Medulla oblongata (tissue), 1 donor: ENCODE measurements at regions not wholly inside any gene's neighbourhood (a gene's known extent, or its start where the extent isn't known, plus 50 kb on each side); places are given as distances from the start of the nearest gene placed in this dataset.
"Not testable (repeated sequence)": the region's sequence is repeated elsewhere in the genome, so short reads cannot be mapped to it uniquely, and the experiment has no call there.

Source experiments
- DNase-seq: peaks from one replicate; pipeline ENCODE4 v3.0.0-alpha.2; 2015; ENCODE audit errors: extremely low spot score

DNA sequence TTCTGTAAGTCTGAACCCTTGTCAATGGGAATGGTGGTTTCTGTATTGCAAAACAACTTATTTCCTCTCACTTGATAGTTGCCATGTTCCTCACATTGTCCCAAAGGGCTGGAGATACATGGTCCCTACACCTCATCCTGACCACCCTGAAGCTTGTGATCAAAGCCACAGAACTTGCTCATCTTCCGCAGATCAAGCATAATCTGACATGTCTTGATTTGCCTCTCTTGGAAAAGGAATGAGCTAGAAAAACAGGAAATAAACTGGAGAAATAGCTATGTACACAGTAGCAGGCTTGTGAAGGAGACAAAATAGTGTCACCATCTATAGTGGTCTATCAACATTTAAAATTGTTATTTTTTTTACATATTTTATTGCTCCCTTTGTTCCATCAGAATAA is 871.9 kb upstream of the C9orf72 start:
- DNase-seq, result no peak

DNA sequence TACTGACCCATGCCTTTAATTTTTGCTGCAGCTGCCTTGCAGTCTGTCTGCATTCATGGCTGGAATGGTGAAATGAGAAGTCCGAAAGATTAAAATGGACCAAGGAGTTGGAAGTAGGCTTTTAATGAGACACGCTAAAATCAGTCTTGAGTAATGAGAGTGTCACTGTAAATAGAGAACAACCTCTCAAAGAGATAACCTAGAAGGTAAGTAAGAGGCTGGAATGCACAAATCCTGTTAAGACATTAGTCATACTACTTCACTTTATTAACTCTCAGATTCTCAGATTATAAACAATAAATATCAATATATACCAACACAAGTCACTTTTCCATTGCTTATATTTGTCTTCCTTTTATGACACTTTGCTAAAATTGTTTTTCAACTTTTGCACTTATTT is 880.6 kb upstream of the C9orf72 start:
- no peak for DNase-seq

DNA sequence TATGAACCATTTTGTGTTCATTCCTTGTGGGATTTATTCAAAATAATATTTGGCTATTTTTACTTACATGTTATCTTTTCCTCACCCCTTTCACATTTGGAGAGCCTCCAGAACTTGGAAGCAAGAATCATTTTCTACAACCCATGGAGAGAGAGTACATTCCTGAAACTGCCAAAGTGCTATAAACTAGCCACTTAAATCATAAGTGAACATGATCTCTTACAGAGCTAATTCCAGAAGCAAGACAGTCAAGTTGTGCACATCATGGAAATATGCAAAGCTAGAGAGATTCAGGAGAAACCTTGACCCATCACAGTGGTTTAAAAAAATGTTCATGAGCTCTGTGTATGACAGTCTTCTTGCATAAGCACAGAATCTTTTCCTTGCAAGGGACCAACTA is 883.6 kb upstream of the C9orf72 start:
- no peak for DNase-seq

DNA sequence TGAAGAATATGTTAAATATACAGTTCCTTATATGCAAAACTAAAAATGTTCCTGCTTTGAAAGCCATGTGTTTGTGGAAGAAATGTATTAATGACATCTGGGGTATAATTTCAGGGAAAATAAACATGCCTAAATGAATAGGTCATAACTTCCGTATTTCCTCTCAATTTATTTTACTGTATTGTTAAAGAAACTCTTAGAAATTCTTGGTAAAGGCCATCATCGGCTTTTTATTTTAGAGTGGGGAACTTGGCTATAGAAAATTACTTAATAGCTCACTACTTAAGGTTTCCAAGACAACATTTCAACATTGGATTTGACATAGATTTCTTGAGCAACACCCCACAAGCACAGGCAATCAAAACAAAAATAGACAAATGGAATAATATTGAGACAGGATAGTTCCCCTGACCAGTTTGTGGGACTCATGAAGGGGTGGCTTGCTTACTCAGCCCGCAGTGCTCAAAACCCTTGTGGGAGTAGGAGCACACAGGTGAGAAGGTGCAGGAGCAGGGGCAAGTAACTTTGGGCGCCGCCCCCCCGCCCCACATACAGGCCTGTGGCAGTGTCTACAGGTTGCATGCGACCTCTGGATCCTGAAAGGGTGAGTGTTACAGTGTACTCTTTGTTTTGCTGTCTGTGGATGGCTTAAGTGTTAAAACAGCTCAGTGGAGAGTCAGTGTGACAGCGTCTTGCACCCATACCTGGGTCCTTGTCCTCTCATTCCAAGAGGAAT is 891.4 kb upstream of the C9orf72 start:
- DNase-seq, result no peak

DNA sequence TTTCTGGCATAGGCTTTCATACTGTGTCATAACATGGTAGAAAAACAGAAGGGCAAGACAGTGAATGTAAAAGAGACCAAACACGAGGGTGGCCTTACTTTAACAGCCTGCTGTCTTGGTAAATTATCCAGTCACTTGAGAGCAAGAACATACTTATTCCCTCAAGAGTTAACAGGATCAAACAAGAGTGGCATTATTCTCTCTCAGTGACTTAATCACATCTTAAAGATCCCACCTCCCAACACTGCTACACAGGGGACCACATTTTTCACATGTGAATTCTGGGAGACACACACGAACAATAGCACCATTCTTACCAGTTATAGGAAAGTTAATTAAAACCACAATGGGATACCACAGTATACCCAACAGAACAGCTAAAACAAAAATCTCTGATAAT is 898.0 kb upstream of the C9orf72 start:
- no peak for DNase-seq

DNA sequence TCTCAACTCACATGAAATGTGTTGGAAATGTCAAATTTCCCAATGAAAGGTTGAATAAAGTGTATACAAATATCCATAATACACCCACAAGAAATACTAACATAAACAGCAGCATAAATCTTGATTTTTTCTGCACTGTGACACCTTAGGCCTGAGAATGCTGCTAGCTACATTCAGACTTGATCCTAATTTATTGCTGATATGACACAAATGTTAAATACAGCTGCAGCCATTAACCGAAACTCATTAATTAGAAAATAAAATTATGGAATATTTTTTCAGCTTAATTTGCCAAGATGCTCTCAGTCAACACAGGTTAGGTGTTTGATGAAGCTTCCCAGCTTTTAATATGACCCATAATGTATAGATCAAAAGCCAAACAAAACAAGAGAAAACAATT is 914.3 kb upstream of the C9orf72 start:
- DNase-seq, result no peak

DNA sequence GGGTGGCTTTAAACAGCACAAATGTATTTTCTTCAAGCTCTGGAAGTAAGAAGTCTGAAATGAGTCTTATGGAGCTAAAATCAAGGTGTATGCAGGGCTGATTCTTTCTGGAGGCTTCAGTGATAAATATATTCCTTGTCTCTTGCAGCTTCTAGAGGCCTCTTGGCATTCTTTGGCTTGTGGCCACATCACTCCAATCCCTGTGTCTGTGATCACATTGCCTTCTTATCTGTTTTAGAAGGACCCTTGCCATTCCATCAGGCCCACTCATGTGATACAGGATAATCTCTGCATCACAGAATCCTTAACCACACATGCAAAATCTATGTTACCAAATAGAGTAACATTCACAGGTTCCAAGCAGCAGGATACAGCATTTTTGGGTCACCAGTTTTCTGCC is 917.8 kb upstream of the C9orf72 start:
- DNase-seq, result no peak

DNA sequence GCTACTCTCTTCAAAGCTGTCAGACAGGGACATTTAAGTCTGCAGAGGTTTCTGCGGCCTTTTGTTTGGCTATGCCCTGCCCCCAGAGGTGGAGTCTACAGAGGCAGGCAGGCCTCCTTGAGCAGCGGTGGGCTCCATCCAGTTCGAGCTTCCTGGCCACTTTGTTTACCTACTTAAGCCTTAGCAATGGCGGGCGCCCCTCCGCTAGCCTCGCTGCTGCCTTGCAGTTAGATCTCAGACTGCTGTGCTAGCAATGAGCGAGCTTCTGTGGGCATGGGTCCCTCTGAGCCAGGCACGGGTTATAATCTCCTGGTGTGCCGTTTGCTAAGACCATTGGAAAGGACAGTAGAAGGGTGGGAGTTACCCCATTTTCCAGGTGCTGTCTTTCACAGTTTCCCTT is 924.9 kb upstream of the C9orf72 start:
- not testable (repeated sequence) for DNase-seq

DNA sequence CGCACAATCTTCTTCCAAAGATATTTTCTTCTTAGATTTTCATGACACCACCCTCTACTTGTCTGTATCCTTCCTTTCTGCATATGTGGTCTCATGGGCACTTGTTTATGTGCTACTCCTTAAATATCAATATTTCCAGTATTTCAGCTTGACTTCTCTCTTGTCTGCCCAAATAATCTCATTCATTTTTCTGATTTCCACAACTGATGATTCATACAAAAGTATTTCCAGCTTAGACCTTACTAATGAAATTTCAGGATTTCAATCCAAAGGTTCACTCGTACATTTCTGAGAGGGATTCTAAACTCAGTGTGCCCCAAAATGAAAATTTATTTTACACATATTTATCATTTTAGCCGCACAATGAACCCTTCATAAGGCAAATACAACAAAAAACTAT is 928.9 kb upstream of the C9orf72 start:
- no peak for DNase-seq

DNA sequence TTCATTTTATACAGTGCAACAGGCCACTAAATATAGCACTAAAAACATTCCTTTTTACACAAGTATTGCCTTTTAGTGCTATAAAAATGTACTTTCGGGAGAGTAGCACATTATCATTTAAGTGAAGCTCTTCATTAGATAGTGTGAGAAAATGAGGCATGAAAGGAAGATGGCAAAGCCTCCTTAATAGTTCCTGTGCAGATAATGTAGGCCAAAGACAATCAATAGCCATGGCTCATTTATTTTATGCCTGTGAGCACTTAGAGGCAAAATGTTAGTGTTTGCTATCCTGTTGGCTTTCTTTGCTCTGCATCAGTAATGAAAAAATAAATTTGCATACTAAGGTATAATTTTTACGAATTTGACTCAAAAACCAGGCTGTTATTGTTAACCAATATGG is 929.5 kb upstream of the C9orf72 start:
- DNase-seq, result no peak

DNA sequence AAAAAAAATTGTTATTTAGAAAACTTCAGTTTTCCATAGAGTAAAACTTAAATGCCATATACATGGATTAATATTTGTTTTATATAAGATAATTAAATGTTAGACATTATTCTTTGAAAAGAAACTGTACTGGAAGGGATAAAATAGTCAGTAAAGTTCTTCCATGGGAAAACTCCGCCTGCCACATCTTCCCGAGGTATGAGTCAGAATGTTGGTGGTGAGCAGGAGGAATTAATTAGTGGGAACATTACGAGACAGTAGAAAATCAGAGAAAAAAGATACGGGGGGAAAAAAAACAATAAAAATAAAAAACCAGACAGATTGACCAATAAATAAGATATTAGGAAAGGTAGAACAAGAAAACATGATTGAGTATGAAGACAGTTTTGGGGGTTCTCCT is 930.3 kb upstream of the C9orf72 start:
- no peak for DNase-seq

DNA sequence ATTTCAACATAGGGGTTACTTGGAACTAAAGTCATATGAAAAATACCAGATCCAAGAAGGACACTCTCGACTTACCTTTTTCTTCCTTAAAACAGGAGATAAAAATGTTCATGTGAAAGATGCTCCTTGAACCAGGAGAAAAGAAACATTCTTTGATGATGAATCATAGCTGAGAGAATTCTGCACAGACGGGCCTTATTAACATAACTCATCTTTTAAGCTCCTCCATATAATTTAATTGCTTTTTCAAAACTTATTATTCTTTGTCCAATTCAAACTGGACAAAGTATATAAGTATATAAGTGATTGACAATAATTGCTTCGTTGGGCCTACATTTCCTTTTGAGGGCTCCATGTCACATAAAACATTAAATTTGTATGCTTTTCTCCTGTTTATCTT is 945.2 kb upstream of the C9orf72 start:
- DNase-seq, result no peak

DNA sequence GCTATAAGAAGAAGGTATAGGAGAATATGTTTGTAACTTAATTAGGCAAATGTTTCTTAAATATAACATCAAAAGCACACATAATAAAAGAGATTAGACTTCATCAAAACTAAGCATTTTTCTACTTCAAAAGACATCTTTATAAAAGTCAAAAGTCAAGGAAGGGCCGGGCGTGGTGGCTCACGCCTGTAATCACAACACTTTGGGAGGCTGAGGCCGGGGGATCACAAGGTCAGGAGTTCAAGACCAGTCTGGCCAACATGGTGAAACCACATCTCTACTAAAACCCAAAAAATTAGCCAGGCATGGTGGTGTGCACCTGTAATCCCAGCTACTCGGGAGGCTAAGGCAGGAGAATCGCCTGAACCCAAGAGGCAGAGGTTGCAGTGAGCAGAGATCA is 951.0 kb upstream of the C9orf72 start:
- not testable (repeated sequence) for DNase-seq

DNA sequence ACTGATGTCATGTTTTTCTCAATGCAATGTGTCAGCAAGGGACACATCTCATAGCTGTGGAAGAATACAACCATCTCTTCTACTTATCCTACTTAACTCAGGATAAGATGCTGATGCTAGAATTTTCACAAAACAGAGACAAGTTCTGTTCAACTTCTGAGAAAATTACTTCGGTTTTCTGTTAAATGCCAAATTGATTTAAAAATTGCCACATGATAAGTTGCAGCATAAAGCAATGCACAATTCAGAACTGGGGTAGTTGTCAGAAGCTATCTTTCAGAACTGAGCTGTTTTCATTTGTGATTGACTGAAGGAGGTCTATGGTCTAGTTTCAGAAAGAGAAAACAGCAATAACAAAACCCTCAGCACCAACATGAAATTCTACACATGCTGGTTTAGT is 954.8 kb upstream of the C9orf72 start:
- DNase-seq, result no peak

DNA sequence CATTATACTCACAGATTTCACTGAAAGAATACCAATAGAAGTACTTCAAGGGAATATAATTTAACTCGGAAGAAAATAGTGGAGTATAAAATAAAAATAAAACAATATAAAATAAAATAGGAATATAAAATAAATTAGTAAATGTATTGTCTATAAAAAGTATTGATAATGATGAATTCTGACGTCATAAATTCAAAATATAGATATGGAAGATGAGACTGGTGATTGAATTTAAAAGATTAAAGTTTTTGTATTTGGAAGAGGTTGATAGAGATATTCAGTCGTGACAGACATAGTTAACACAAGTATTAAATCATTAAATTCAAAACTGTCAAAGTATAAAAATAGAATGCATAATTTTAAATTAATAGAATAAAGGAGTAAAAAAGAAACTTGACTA is 964.9 kb upstream of the C9orf72 start:
- no peak for DNase-seq

DNA sequence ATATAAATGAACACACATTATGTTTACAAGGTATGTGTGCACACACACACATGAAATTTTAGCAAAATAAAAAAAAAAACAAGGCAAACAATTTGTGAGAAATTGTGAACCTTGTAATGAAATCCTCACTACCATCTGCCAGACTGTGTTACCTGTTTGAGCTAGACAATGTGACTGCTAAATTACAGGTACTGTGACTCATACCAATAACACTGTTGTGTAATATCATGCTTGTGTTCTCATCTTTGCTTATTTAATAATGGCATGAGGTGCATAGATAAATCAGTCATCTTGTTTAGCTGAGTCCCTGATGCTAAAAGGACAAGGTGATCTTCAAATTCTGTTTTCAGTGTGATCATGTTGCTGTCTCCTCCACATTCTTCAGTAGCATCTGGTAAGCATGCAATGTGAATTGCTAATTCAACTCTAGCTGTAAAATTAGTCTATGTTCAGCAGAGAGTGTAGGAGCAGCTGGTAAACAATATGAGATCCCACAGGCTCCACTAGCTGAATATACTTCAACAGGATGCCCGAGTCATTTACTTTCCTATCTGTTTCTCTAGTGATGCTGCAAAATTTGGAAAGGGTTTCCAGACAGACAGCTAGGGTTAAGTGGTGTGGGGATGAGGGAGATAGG is 966.3 kb upstream of the C9orf72 start:
- DNase-seq, result no peak

DNA sequence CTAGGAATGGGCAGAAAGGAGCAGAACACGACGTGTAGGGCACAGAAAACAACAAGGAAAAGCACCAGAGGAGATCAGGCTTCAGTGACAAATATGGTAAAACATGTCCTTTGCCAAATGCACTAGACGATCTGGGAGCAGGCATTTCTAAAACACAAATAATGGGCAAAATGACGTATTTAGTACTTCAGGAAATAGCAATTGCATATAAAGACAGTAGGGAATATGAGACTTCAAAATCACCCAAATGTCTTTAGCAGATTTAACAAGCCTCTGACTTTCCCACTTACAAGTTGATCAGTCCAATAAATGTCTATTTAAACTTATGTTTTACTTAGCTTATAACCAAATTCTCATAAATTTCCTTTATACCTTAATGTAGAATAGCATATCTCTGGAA is 969.6 kb upstream of the C9orf72 start:
- DNase-seq, result no peak

DNA sequence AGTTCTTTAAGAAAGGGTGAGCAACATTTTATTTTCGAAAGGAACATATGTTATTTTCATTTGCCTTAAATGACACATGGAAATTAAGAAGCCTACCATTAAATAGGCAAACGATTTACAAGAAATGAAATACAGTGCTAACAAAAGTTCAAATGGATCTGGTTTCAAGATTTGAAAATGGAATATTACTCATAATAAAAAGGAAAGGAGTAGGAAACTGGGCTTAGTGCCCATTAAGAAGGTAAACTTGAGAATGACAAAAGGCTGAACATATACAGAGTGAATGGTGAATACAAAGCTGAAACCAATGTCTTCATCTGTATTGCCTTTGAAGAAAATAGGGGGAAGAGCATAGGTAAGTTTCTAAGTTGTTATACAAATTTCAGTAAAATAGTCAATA is 974.2 kb upstream of the C9orf72 start:
- no peak for DNase-seq

DNA sequence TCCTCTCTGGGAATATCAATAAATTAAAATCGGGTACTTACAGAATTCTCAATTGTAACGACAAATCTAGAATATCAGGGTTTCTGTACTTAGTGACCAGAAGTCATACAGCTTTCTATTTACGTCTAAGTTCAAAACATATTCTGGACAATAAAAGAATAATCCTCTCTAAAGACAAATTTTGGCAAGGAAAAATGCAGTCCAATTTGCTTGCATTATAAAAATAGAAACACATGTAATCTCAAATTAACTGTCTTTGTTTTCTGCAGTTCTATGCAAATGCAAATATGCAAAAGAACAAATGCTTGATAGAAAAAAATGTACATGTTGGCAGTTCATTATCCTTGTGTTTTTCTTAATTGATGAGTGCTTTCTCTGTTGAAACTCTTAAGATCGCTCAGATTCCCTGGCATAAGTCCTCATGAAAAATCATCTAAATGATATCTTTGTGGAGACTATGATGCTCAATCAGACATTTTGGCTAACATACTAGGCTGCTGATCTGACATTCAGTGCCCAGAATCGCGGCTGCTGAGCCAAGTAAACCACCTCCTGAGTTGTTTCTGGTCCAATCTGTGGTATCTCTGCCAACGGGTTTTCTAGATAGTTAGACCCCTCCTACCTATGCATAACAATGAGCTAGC is 990.1 kb upstream of the C9orf72 start:
- no peak for DNase-seq

DNA sequence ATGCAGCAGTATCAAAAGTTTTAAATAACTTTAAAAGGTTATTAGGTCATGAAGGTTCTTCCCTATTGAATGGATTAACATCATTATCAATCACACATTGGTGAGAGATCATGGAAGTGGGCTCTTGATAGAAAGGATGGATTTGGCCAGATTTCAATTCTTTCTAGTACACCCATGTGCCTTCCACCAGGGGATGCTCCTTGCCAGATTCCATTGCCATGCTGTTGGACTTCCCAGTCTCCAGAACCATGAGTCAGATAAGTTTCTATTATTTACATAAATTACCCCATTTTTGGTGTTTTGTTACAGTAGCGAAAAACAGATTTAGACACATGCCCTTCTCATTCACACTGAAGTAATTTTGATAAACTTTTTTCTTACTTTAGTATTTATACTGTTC is 1010.6 kb upstream of the C9orf72 start:
- no peak for DNase-seq

DNA sequence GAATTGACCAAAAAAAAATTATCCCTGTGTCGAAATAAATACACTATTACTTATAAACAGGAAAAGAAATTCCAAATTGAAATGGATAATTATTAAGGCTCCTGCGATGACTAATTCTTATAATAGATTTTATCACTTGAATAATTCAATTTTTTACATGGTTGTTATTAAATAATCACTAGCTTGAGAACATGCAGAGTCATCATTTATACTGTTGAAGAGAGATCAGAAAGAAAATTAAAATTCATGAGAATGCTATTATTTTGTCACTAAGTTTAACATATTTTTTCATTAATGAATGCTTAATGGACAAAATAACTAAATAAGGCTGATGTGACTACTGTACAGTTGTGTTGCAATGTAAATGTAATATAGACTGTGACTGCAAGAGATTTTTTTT is 1011.3 kb upstream of the C9orf72 start:
- no peak for DNase-seq

DNA sequence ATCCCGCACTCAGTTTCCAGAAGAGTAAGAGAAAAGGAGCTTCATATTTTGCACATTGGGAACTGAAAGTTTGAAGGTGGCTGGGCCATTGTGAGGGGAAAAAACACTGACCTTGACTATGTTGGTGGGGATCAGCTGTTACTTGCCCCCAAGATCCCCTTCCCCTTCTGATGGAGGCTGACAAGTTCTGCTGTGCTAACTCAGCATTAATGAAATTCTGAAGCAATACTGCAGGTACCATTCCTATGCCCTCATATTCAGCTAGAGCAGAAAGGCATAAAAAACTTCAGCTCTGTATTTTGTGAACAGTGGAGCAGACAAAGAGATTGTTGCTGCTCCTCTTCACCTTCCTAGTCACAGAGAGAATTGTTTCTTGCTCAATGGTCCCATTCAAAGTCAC is 1013.8 kb upstream of the C9orf72 start:
- no peak for DNase-seq

DNA sequence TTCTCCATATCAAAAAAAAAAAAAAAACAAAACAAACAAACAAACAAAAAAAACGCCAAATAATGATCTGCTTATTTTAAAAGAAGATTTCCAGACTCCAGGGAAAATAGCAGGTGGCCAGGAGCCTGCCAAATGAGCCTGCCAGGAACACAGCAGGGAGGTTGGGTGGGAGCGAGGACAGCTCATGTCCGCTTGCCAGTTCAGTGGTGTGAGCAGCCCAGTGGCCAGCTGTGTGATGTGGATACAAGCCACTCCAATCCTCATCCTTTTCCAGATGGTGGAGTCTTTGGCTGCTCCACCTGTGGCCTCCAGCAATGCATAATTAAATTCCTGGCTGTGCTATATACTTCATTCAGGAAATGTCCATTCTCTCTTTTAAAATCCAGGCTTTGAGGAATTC is 1025.1 kb upstream of the C9orf72 start:
- DNase-seq, result no peak
